ENCODE measurements at regions not wholly inside any gene's neighbourhood (a gene's known extent, or its start where the extent isn't known, plus 50 kb on each side); places are given as distances from the start of the nearest gene placed in this dataset.
"Not testable (repeated sequence)": the region's sequence is repeated elsewhere in the genome, so short reads cannot be mapped to it uniquely, and the experiment has no call there.

DNA sequence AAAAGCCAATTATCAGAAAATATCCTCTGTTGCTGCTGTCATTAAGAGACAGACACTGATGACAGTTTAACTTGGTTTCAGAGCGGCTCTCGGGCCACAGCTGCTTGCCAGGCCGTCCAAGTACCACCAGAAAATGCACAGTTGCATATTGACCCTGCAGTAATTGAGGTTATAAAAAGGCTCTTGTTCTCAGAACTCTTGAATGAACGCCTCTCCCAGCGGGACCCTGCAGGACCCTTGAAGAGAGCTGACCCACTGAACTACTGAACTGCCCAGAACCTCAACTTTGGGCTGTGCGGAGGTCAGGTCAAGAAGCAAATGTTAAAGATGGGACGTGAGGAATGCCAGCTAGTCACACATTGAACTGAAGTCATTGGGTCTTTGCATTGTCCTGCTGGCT lies 1559.0 kb upstream of the SLC10A2 start:
- no peak for DNase-seq (ENCODE audit: low read depth)
- no peaks in the 10 kb centered on the region for H3K27me3 ChIP-seq (ENCODE audit: control insufficient read depth, insufficient read depth, low read length)
- H3K4me3 ChIP-seq (ENCODE audit: low read depth, low read length): no peak overlapping the region
- no peaks in the 10 kb centered on the region for H3K36me3 ChIP-seq (ENCODE audit: control insufficient read depth, insufficient read depth, low read length)
- TF ChIP-seq, protein P1, sequence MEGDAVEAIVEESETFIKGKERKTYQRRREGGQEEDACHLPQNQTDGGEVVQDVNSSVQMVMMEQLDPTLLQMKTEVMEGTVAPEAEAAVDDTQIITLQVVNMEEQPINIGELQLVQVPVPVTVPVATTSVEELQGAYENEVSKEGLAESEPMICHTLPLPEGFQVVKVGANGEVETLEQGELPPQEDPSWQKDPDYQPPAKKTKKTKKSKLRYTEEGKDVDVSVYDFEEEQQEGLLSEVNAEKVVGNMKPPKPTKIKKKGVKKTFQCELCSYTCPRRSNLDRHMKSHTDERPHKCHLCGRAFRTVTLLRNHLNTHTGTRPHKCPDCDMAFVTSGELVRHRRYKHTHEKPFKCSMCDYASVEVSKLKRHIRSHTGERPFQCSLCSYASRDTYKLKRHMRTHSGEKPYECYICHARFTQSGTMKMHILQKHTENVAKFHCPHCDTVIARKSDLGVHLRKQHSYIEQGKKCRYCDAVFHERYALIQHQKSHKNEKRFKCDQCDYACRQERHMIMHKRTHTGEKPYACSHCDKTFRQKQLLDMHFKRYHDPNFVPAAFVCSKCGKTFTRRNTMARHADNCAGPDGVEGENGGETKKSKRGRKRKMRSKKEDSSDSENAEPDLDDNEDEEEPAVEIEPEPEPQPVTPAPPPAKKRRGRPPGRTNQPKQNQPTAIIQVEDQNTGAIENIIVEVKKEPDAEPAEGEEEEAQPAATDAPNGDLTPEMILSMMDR (IDR thresholded peaks at IDR 0.05; ENCODE audit: insufficient read depth, low read length, severe bottlenecking): no peak
- FAIRE-seq: no peak

DNA sequence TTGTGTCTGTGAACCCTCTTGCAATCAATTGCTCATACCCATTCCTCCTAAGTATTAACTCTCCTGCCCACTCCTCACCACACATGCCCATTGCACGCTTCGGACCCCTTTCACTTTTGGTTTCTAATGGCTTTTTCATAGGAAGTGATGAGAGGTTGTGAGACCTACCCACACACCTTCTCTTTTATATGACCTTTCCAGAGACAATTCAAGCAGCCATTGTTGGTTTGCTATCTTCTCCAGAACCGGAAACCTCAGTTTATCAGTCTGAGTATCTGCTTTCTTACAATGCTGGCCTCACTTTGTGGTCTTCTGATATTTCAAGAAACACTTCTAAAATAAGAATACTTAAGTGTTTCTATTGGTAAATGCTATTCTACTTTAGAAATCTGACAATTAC lies 1550.8 kb upstream of the SLC10A2 start:
- TF ChIP-seq, protein P1 (IDR thresholded peaks at IDR 0.05; ENCODE audit: insufficient read depth, low read length, severe bottlenecking): no peak
- no peak overlapping the region for H3K4me3 ChIP-seq (ENCODE audit: low read depth, low read length)
- H3K36me3 ChIP-seq (ENCODE audit: control insufficient read depth, insufficient read depth, low read length): no peaks in the 10 kb centered on the region
- FAIRE-seq: no peak
- no peak for DNase-seq (ENCODE audit: low read depth)
- no peaks in the 10 kb centered on the region for H3K27me3 ChIP-seq (ENCODE audit: control insufficient read depth, insufficient read depth, low read length)

DNA sequence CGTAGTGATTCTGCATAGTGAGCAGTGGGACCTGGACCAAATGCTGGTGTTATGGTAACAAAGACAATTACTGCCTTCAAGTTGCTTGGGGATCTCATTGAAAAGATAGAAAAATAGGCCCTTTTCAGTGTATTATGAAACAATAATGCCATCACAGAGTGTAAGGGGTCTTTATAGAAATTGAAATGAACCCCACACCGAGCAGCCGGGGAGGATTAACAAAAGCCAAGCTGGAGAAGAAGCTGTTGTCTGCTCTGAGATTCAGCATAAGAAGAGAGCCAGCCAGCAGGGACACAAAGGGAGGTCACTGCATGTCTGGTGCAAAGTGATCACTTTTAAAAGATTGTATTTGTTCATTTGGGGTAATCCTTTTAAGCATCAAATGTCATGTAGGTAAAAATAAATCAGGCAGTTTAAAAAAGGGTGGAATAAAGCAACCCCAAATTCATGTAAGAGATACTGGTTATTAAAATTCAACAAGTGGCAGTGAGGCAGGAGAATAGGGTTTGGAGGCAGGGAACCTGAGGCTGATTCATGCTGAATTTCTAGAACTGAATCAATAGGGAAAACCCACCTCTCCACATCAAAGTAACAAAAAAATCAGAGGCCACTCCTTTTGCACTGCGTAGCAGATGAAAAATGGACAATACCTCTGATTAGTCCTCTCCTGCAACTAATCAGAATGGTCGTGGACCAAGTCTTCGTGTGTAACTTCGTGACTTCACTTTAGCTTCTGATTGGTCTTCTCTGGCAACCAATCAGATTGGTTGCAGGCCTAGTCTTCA lies 1548.3 kb upstream of the SLC10A2 start:
- no peak for DNase-seq (ENCODE audit: low read depth)
- Histone ChIP-seq H3K27me3 (ENCODE audit: control insufficient read depth, insufficient read depth, low read length) (no peaks in the 10 kb centered on the region), H3K36me3 (ENCODE audit: control insufficient read depth, insufficient read depth, low read length) (no peaks in the 10 kb centered on the region), H3K4me3 (ENCODE audit: low read depth, low read length) (no peak overlapping the region)
- no peak for FAIRE-seq
- TF ChIP-seq, protein P1 (IDR thresholded peaks at IDR 0.05; ENCODE audit: insufficient read depth, low read length, severe bottlenecking): no peak

DNA sequence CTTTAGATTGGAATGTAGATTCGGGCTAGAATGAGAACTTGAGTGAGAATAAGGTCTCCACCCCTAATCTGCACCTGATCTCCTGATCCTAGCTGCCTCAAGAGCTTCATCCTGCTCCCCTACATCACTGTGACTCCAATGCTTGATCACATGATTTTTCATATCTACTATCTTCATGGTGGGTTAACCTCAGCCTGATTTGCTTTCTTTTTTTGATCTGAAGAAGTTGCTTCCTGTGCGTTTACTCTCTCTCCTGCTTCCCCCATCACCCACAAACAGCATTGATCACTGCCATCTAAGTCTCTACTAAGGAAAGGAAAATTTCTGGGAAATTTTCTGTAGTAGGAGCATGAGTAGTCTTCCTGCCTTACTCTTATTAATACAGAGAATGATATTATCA lies 1542.1 kb upstream of the SLC10A2 start:
- Histone ChIP-seq H3K4me3 (ENCODE audit: low read depth, low read length) (no peak overlapping the region), H3K36me3 (ENCODE audit: control insufficient read depth, insufficient read depth, low read length) (no peaks in the 10 kb centered on the region), H3K27me3 (ENCODE audit: control insufficient read depth, insufficient read depth, low read length) (no peaks in the 10 kb centered on the region)
- FAIRE-seq (no peak), DNase-seq (ENCODE audit: low read depth) (no peak)
- TF ChIP-seq, protein P1 (IDR thresholded peaks at IDR 0.05; ENCODE audit: insufficient read depth, low read length, severe bottlenecking): no peak

DNA sequence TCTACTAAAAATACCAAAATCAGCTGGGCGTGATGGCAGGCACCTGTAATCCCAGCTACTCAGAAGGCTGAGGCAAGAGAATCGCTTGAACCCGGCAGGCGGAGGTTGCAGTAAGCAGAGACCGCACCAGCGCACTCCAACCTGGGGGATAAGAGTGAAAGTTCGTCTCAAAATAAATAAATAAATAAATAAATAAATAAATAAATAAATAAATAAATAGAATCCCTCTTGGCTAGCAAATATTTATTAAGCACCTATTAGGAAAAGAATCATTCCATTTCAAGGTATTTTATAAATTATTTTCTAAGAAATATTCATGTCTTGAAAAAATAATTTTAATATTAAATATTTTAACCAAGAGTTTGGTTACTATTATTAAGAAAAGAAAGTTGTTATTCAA lies 1539.2 kb upstream of the SLC10A2 start:
- not testable (repeated sequence) for H3K4me3 ChIP-seq (ENCODE audit: low read depth, low read length); DNase-seq (ENCODE audit: low read depth); H3K36me3 ChIP-seq (ENCODE audit: control insufficient read depth, insufficient read depth, low read length); H3K27me3 ChIP-seq (ENCODE audit: control insufficient read depth, insufficient read depth, low read length); FAIRE-seq

DNA sequence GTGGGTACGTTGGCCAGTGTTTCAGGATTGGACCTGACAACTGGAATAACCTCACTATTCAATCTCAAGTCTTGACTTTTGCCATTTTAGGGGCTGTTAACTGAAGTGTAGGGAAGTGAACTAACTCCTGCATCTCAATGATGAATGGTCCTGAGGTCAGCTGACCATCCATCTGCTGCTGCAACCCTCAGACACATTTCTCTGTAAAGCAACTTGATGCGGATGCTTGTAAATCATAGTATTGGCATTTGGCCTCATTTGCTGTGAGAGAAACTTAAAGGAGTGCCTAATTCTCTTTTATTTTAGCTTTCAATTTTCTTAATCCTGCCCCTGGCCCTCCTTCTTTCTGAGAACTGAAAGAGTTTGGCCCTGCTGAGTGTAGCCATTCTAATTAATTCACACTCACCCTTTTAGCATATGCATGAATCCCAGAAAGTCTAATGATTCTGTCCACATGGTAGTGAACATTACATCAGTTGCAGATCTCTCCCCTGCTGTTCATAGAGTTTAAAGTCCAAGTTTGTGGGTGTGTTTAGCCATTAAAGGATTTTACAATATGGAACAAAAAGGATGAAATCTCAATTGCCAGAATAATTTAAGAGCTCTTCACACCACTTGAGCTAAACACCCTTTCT lies 1531.4 kb upstream of the SLC10A2 start:
- no peak for DNase-seq (ENCODE audit: low read depth)
- no peaks in the 10 kb centered on the region for H3K27me3 ChIP-seq (ENCODE audit: control insufficient read depth, insufficient read depth, low read length)
- FAIRE-seq: no peak
- TF ChIP-seq, protein P1 (IDR thresholded peaks at IDR 0.05; ENCODE audit: insufficient read depth, low read length, severe bottlenecking): no peak
- H3K36me3 ChIP-seq (ENCODE audit: control insufficient read depth, insufficient read depth, low read length): no peaks in the 10 kb centered on the region
- H3K4me3 ChIP-seq (ENCODE audit: low read depth, low read length): no peak overlapping the region
